K562 (cell line): ENCODE measurements at regions not wholly inside any gene's neighbourhood (a gene's known extent, or its start where the extent isn't known, plus 50 kb on each side); places are given as distances from the start of the nearest gene placed in this dataset. TPM values are rescaled to one million over a fixed set of nuclear protein-coding genes. Genes with fewer than 3 reads are reported as not detected.

Experiments
- ATAC-seq: fragments of 200-7000 bp; cut with Tn5 transposase; 3 replicates; pipeline ENCODE4 v1.9.1; 2020; ENCODE audit warnings: moderate library complexity
- BruUV-seq: library from RNA; stranded (reverse); fragments of 400-500 nt; replicated peaks from 2 replicates; lab custom pipeline; 2021; lab: Mats Ljungman, UMichigan
- CTCF ChIA-PET: fragments of 300-600 bp; formaldehyde crosslinking; extraction: SDS; loops from one replicate; lab custom pipeline; 2021; ENCODE audit warnings: low intra/inter-chr PET ratio; lab: Yijun Ruan, JAX
- POLR2A ChIA-PET: fragments of 300-600, 350-650 bp; sonication (Branson Sonifier 250); formaldehyde crosslinking; extraction: SDS; loops from one replicate; lab custom pipeline; 2021; ENCODE audit warnings: antibody characterized with exemption, inconsistent platforms; lab: Yijun Ruan, JAX
- DNase-seq, 4 experiments: peaks; one replicate each; pipeline versions ENCODE4 v3.0.0 to v3.0.0-alpha.2; 2011 to 2018; ENCODE audit warnings: low spot score in 3 of 4, mixed read lengths in 3 of 4; ENCODE audit errors: extremely low read depth in 1 of 4
- FAIRE-seq: peaks from 2 replicates; lab custom pipeline; 2011; peaks lifted over from hg19 to GRCh38; lab: Jason Lieb, UNC
- H2AFZ ChIP-seq: 2 replicates; pipeline ENCODE4 v1.6.0; 2011; ENCODE audit warnings: low read depth, low read length, control low read depth, inconsistent platforms
- H3K27ac ChIP-seq: fragments of 200-600 bp; 3 replicates; pipeline ENCODE4 v1.8.0; 2011; ENCODE audit warnings: low read depth, mild to moderate bottlenecking, control low read depth, inconsistent platforms, low read length, moderate library complexity, mixed read lengths; ENCODE audit errors: extremely low read depth
- H3K27me3 ChIP-seq, 2 experiments: fragments of 300-600 bp in 1 of 2; 2 replicates in 1 of 2; 3 replicates in 1 of 2; pipeline versions ENCODE4 v1.6.0 to v1.8.0; 2011; ENCODE audit warnings: inconsistent platforms in 2 of 2, low read length in 2 of 2, mild to moderate bottlenecking in 1 of 2, mixed read lengths in 1 of 2, moderate library complexity in 1 of 2; ENCODE audit not compliant: control insufficient read depth in 2 of 2, insufficient read depth in 2 of 2
- H3K36me3 ChIP-seq: fragments of 300-600 bp; 3 replicates; pipeline ENCODE4 v1.8.0; 2011; ENCODE audit warnings: mild to moderate bottlenecking, low read length, inconsistent platforms; ENCODE audit not compliant: control insufficient read depth, insufficient read depth
- H3K4me1 ChIP-seq, 2 experiments: fragments of 200-600 bp in 1 of 2; replicated peaks in 1 of 2; 2 replicates in 1 of 2; 3 replicates in 1 of 2; pipeline versions ENCODE4 v1.5.1 to v1.8.0; 2011; ENCODE audit warnings: inconsistent platforms in 2 of 2, low read length in 2 of 2, mild to moderate bottlenecking in 1 of 2, mixed read lengths in 1 of 2, moderate library complexity in 1 of 2; ENCODE audit not compliant: control insufficient read depth in 2 of 2, insufficient read depth in 2 of 2
- H3K4me2 ChIP-seq: 2 replicates; pipeline ENCODE4 v1.6.1; 2011; ENCODE audit warnings: low read length, control low read depth, inconsistent platforms, mixed read lengths; ENCODE audit not compliant: insufficient read depth
- H3K4me3 ChIP-seq: fragments of 200-600 bp; sonication (generic), shearing (Covaris generic); 2 replicates; pipeline ENCODE4 v1.5.1; 2016; ENCODE audit warnings: control low read depth, inconsistent platforms
- H3K79me2 ChIP-seq: fragments of 200-600 bp; 3 replicates; pipeline ENCODE4 v1.8.0; 2011; ENCODE audit warnings: low read length, inconsistent platforms; ENCODE audit not compliant: control insufficient read depth, insufficient read depth
- H3K9ac ChIP-seq, 2 experiments: 2 replicates each; pipeline versions ENCODE4 v1.6.0 to v1.6.1; 2011; ENCODE audit warnings: low read depth in 2 of 2, low read length in 2 of 2, control low read depth in 1 of 2, inconsistent platforms in 1 of 2, mild to moderate bottlenecking in 1 of 2, mixed read lengths in 1 of 2; ENCODE audit not compliant: insufficient read depth in 1 of 2
- H3K9me1 ChIP-seq: one replicate; pipeline ENCODE4 v1.6.0; 2011; ENCODE audit warnings: inconsistent platforms, mild to moderate bottlenecking, low read length, moderate library complexity; ENCODE audit not compliant: control insufficient read depth, insufficient read depth
- H3K9me3 ChIP-seq: replicated peaks from 2 replicates; pipeline ENCODE4 v1.5.1; 2011; ENCODE audit warnings: low read depth, low read length, inconsistent platforms; ENCODE audit not compliant: control insufficient read depth, insufficient read depth
- H4K20me1 ChIP-seq: replicated peaks from 2 replicates; pipeline ENCODE4 v1.6.1; 2011; ENCODE audit warnings: low read length, inconsistent platforms, mixed read lengths; ENCODE audit not compliant: control insufficient read depth, insufficient read depth
- CAMTA2 ChIP-seq: fragments of 250-450 bp; sonication (Bioruptor Pico); conservative IDR thresholded peaks from 2 replicates; pipeline ENCODE4 v1.5.1; 2022
- ELF4 ChIP-seq: fragments of 450-650 bp; formaldehyde crosslinking; IDR thresholded peaks from 2 replicates; pipeline ENCODE4 v1.4.0; 2022; ENCODE audit warnings: missing genetic modification characterization
- KLF6 ChIP-seq: fragments of 250-450 bp; sonication (Bioruptor Pico); IDR thresholded peaks from 2 replicates; pipeline ENCODE4 v1.4.0; 2020; ENCODE audit warnings: mild to moderate bottlenecking, moderate library complexity, borderline replicate concordance
- L3MBTL2 ChIP-seq: fragments of 450-650 bp; IDR thresholded peaks from 2 replicates; pipeline ENCODE4 v1.6.1; 2016; ENCODE audit warnings: mild to moderate bottlenecking, moderate library complexity
- MBD2 ChIP-seq: sonication (generic); IDR thresholded peaks from 2 replicates; pipeline ENCODE4 v1.6.1; 2016; ENCODE audit warnings: low read depth, borderline replicate concordance
- NFIX ChIP-seq: fragments of 250-450 bp; sonication (Bioruptor Pico); IDR thresholded peaks from 2 replicates; pipeline ENCODE4 v1.4.0; 2020; ENCODE audit warnings: low read depth, mild to moderate bottlenecking, moderate library complexity
- SAP30 ChIP-seq: fragments of 200-600 bp; sonication (generic); IDR thresholded peaks from 2 replicates; pipeline ENCODE4 v1.6.1; 2012; ENCODE audit warnings: borderline replicate concordance, low read depth, mild to moderate bottlenecking, moderate library complexity, low read length, control low read depth, inconsistent platforms; ENCODE audit not compliant: insufficient read depth, poor library complexity, severe bottlenecking
- SMAD3 ChIP-seq: fragments of 450-650 bp; formaldehyde crosslinking; conservative IDR thresholded peaks from 2 replicates; pipeline ENCODE4 v1.4.0; 2020; ENCODE audit warnings: mild to moderate bottlenecking
- SP2 ChIP-seq: IDR thresholded peaks from 2 replicates; pipeline ENCODE4 v1.6.1; 2011; ENCODE audit warnings: mild to moderate bottlenecking, low read depth, low read length, moderate library complexity; ENCODE audit not compliant: poor library complexity, severe bottlenecking; ENCODE audit errors: extremely low read depth
- TCFL5 ChIP-seq: fragments of 250-450 bp; sonication (Bioruptor Pico); conservative IDR thresholded peaks from 2 replicates; pipeline ENCODE4 v1.6.1; 2021; ENCODE audit warnings: mild to moderate bottlenecking, moderate library complexity, matching md5 sums
- ZFX ChIP-seq: sonication (generic); formaldehyde crosslinking; IDR thresholded peaks from 2 replicates; pipeline ENCODE4 v1.8.0; 2022; ENCODE audit warnings: mild to moderate bottlenecking, missing genetic modification reagents, moderate library complexity
- ZNF121 ChIP-seq: sonication (generic); formaldehyde crosslinking; conservative IDR thresholded peaks from 2 replicates; pipeline ENCODE4 v1.8.0; 2022; ENCODE audit warnings: missing genetic modification reagents
- ZNF311 ChIP-seq: fragments of 250-450 bp; sonication (Bioruptor Pico); IDR thresholded peaks from 2 replicates; pipeline ENCODE4 v1.4.0; 2020; ENCODE audit warnings: mild to moderate bottlenecking, moderate library complexity
- ZNF444 ChIP-seq: fragments of 250-450 bp; sonication (Bioruptor Pico); IDR thresholded peaks from 2 replicates; pipeline ENCODE4 v1.4.0; 2020; ENCODE audit warnings: mild to moderate bottlenecking, moderate library complexity
- WGBS: fragments of 100-300 bp; shearing (Covaris generic); methylation state at CpG from one replicate; pipeline ENCODE4 v1.1.6; 2016; ENCODE audit warnings: low coverage, mixed read lengths; ENCODE audit not compliant: insufficient coverage; ENCODE audit errors: missing lambda C conversion rate; 5-methylcytosine and 5-hydroxymethylcytosine counted together
- in situ Hi-C: fragments of 300-500 bp; cut with MboI; formaldehyde crosslinking; loops from 4 replicates; pipeline ENCODE4 v1.15.0; 2018; ENCODE audit warnings: inconsistent platforms, mixed read lengths
- intact Hi-C: fragments of 100-400 bp; cut with micrococcal nuclease; formaldehyde crosslinking; loops from 2 replicates; pipeline ENCODE4 v1.14.2; 2022
- small RNA-seq: library from RNA; depleted of rRNA; stranded (forward); fragments of <200 nt; gene quantifications from one replicate; pipeline ENCODE3, GENCODE V24; 2014
- TF ChIP-seq, protein P1 (sequence below): fragments of 250-450 bp; sonication (Bioruptor Pico); IDR thresholded peaks from 2 replicates; pipeline ENCODE4 v1.8.0; 2021; ENCODE audit warnings: mild to moderate bottlenecking, moderate library complexity

DNA sequence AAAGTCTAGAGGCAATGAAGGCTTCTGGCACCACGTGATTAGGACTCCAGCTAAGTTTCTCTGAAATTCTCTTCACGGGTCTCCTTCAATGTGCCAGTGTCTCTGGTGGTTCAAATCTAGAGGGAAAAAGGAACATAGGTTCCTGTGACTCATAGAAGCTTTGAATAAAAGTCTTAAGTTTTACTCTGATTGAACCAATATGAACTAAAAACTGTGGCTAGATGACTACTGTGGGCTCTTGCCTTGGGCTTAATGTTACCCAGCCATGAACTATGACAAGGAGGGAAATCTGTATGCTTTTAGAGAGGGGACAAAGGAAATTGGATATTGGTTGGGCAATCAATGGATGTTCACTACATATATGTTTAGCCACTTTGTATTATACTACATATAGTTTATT is 49.9 kb upstream of the TEX13D start:
- H3K36me3 ChIP-seq = no peaks in the 10 kb centered on the region
- TF ChIP-seq KLF6 = no peak
- TF ChIP-seq ZNF444 (CRISPR knock-in tag) = no peak
- no peak for TF ChIP-seq ZNF121 (CRISPR knock-in tag)
- TF ChIP-seq L3MBTL2 = no peak
- no peak for TF ChIP-seq SAP30
- no peak for TF ChIP-seq NFIX
- TF ChIP-seq CAMTA2 = no peak
- TF ChIP-seq TCFL5 = no peak
- no peak for TF ChIP-seq ZFX (CRISPR knock-in tag)
- TF ChIP-seq MBD2 = no peak
- TF ChIP-seq, protein P1, sequence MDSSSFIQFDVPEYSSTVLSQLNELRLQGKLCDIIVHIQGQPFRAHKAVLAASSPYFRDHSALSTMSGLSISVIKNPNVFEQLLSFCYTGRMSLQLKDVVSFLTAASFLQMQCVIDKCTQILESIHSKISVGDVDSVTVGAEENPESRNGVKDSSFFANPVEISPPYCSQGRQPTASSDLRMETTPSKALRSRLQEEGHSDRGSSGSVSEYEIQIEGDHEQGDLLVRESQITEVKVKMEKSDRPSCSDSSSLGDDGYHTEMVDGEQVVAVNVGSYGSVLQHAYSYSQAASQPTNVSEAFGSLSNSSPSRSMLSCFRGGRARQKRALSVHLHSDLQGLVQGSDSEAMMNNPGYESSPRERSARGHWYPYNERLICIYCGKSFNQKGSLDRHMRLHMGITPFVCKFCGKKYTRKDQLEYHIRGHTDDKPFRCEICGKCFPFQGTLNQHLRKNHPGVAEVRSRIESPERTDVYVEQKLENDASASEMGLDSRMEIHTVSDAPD (CRISPR knock-in tag) = no peak
- no peak for TF ChIP-seq ELF4 (CRISPR knock-in tag)
- no peak for TF ChIP-seq SP2
- no peak for TF ChIP-seq SMAD3 (CRISPR knock-in tag)
- TF ChIP-seq ZNF311 (CRISPR knock-in tag) = no peak
- no peak overlapping the region for H3K9ac ChIP-seq
- BruUV-seq = no TSS peak
- FAIRE-seq (no peak), ATAC-seq (no peak; the same call in 2 of the 3 replicates), DNase-seq (no peak)
- H3K4me3 ChIP-seq = no peak overlapping the region
- ChIA-PET POLR2A (no interaction called here), CTCF (no interaction called here)
- H3K27ac ChIP-seq = no peak overlapping the region
- H2AFZ ChIP-seq = 0 out of 2 replicates have a peak overlapping the region, but pooled peaks have one; percentile 9
- intact Hi-C loops = loop anchor here (5.0 kb wide), 1 partner anchor 60 kb away; no protein-coding TSS in a partner anchor
- no peak overlapping the region for H3K4me2 ChIP-seq
- WGBS = 10% methylated on average over 2 of the region's 2 CpGs
- no peaks in the 10 kb centered on the region for H3K27me3 ChIP-seq
- peaks cover 0 to 3% of the 10 kb centered on the region in 2 experiments; a peak in 2 of 5 replicates for H3K4me1 ChIP-seq
- H3K9me1 ChIP-seq = no peaks in the 10 kb centered on the region
- no peaks in the 10 kb centered on the region for H3K79me2 ChIP-seq
- no peaks in the 10 kb centered on the region for H3K9me3 ChIP-seq
- no peaks in the 10 kb centered on the region for H4K20me1 ChIP-seq
- in situ Hi-C loops = no loop called here

Small RNA genes lying in the stretch of these regions (small RNA-seq; reads per million reads assigned to genes)
- not detected for gene RF00561
